Osteocyte (in vitro differentiated cells): ENCODE measurements at regions not wholly inside any gene's neighbourhood (a gene's known extent, or its start where the extent isn't known, plus 50 kb on each side); places are given as distances from the start of the nearest gene placed in this dataset.
A peak's percentile ranks its signal among the peaks of the same experiment; 100 is the strongest.

Source experiments
- DNase-seq: peaks from one replicate; pipeline ENCODE4 v3.0.0; 2021; ENCODE audit warnings: mixed read lengths; ENCODE audit not compliant: unreplicated experiment; ENCODE audit errors: extremely low spot score
- H3K27ac Mint-ChIP-seq: one replicate; pipeline ENCODE4 v1.8.0; 2021; ENCODE audit warnings: mild to moderate bottlenecking, mixed read lengths; ENCODE audit not compliant: unreplicated experiment
- H3K27me3 Mint-ChIP-seq: one replicate; pipeline ENCODE4 v1.8.0; 2021; ENCODE audit warnings: mixed read lengths; ENCODE audit not compliant: unreplicated experiment
- H3K36me3 Mint-ChIP-seq: one replicate; pipeline ENCODE4 v1.8.0; 2021; ENCODE audit warnings: mixed read lengths; ENCODE audit not compliant: unreplicated experiment
- H3K4me1 Mint-ChIP-seq: one replicate; pipeline ENCODE4 v1.8.0; 2021; ENCODE audit warnings: mixed read lengths; ENCODE audit not compliant: unreplicated experiment
- H3K4me3 Mint-ChIP-seq: one replicate; pipeline ENCODE4 v1.8.0; 2021; ENCODE audit warnings: mild to moderate bottlenecking, moderate library complexity, mixed read lengths; ENCODE audit not compliant: unreplicated experiment
- H3K9me3 Mint-ChIP-seq: one replicate; pipeline ENCODE4 v1.8.0; 2021; ENCODE audit warnings: mixed read lengths; ENCODE audit not compliant: unreplicated experiment
- CTCF ChIP-seq: fragments of 200-600 bp; sonication (generic); IDR thresholded peaks from 2 replicates; pipeline ENCODE4 v1.5.0; 2021; ENCODE audit warnings: antibody characterized with exemption, mild to moderate bottlenecking, moderate library complexity

- no peak for TF ChIP-seq CTCF
- no peaks in the 10 kb centered on the region for H3K9me3 Mint-ChIP-seq
- no peak overlapping the region for H3K4me3 Mint-ChIP-seq
- H3K4me1 Mint-ChIP-seq = no peaks in the 10 kb centered on the region
- H3K36me3 Mint-ChIP-seq = no peaks in the 10 kb centered on the region
- H3K27me3 Mint-ChIP-seq = no peaks in the 10 kb centered on the region
- peak; percentile 32 for DNase-seq
- no peak overlapping the region for H3K27ac Mint-ChIP-seq
These were observed 325.4 kb downstream of the SMAD2 start for GRCh38 chr18:47605093-47605492.

GRCh38 chr18:47604021-47604420 is 326.4 kb downstream of the SMAD2 start:
- DNase-seq = peak; percentile 62
- H3K4me1 Mint-ChIP-seq = no peaks in the 10 kb centered on the region

GRCh38 chr18:47603158-47603557 is 327.3 kb downstream of the SMAD2 start:
- DNase-seq = peak; percentile 8
- Mint-ChIP-seq H3K4me1 (no peaks in the 10 kb centered on the region), H3K27me3 (no peaks in the 10 kb centered on the region), H3K9me3 (no peaks in the 10 kb centered on the region), H3K27ac (no peak overlapping the region), H3K4me3 (no peak overlapping the region), H3K36me3 (no peaks in the 10 kb centered on the region)
- no peak for TF ChIP-seq CTCF

More at GRCh38 chr18:47604021-47604420, 326.4 kb downstream of the SMAD2 start:
- Mint-ChIP-seq H3K4me3 (no peak overlapping the region), H3K36me3 (no peaks in the 10 kb centered on the region), H3K27me3 (no peaks in the 10 kb centered on the region), H3K27ac (no peak overlapping the region), H3K9me3 (no peaks in the 10 kb centered on the region)
- TF ChIP-seq CTCF = no peak

GRCh38 chr18:47602273-47602897 is 328.1 kb downstream of the SMAD2 start:
- H3K36me3 Mint-ChIP-seq = no peaks in the 10 kb centered on the region
- no peaks in the 10 kb centered on the region for H3K9me3 Mint-ChIP-seq
- no peaks in the 10 kb centered on the region for H3K4me1 Mint-ChIP-seq
- no peak overlapping the region for H3K27ac Mint-ChIP-seq
- DNase-seq = no peak
- H3K27me3 Mint-ChIP-seq = no peaks in the 10 kb centered on the region
- H3K4me3 Mint-ChIP-seq = no peak overlapping the region
- no peak for TF ChIP-seq CTCF

GRCh38 chr18:47601581-47602272 is 328.7 kb downstream of the SMAD2 start:
- Mint-ChIP-seq H3K4me1 (no peaks in the 10 kb centered on the region), H3K9me3 (no peaks in the 10 kb centered on the region), H3K27me3 (peaks cover 2% of the 10 kb centered on the region), H3K27ac (no peak overlapping the region), H3K36me3 (no peaks in the 10 kb centered on the region), H3K4me3 (no peak overlapping the region)
- DNase-seq = no peak
- no peak for TF ChIP-seq CTCF
